8988T (cell line): ENCODE measurements at regions not wholly inside any gene's neighbourhood (a gene's known extent, or its start where the extent isn't known, plus 50 kb on each side); places are given as distances from the start of the nearest gene placed in this dataset.
"Not testable (repeated sequence)": the region's sequence is repeated elsewhere in the genome, so short reads cannot be mapped to it uniquely, and the experiment has no call there.

Source experiments
- DNase-seq: peaks from one replicate; pipeline ENCODE4 v3.0.0; 2011

DNA sequence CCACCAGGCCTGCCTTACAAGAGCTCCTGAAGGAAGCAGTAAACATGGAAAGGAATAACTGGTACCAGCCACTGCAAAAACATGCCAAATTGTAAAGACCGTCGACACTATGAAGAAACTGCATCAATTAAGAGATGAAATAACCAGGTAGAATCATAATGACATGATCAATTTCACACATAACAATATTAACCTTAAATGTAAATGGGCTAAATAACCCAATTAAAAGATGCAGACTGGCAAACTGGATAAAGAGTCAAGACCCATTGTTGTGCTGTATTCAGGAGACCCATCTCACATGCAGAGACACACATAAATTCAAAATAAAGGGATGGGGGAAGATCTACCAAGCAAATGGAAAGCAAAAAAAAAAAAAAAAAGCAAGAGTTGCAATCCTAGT is 179.0 kb upstream of the ETV3 start:
- DNase-seq, result not testable (repeated sequence)

- DNase-seq, result no peak
Measured at GRCh38 chr1:157315544-157315943, 177.3 kb upstream of the ETV3 start.

GRCh38 chr1:157314408-157314807 is 176.2 kb upstream of the ETV3 start:
- DNase-seq, result no peak

- no peak for DNase-seq
Measured at GRCh38 chr1:157313240-157313807, 175.1 kb upstream of the ETV3 start.

DNA sequence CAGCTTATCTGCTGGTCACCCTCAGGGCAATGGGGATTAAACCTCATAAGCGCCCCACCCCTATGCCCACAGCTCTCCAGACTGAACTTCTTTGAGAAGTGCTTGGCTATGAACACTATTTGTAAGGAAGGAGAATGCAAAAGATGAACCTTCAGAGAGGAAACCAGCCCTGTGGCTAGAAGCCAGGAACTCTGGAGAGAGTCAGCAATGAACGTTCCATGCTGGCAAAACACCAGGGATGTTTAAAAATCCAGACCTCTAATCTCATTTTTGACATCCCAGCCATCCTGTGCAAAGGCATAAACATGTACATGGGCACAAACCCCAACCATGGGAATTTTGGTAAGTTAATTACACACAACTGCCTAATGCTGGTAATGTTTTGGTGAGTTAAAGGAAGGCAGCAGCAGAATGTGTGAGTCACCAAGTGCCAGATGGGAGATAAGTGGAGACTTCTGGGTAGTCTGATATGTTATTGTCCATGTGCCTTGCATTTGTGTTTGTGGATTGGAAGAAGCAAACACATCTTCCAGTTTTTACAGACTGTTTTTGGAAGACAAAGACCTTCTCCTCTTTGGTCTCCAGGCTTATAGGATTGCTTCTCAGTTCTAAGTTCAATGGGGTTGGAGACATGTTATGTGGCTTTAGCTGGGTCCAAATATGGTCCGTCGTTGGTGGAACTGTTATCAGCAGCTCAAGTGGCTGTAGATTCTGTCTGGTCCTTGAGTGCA is 174.1 kb upstream of the ETV3 start:
- no peak for DNase-seq

DNA sequence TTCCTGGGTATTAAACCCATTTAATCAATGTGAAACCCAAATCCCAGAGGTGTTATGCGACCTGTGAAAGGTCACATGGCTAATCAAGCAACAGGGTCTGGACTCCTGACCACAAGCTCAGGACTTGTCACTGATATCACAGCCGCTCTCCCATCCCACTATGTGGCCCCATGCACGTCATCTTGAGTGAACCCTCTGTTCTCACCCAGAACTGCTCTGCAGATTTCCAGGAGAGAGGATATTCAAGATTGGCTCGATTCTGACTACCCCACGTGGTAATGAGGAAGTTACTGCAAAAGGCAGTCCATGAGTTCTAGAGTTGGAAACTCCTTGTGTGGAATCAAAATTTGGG is 173.5 kb upstream of the ETV3 start:
- DNase-seq, result no peak

GRCh38 chr1:157310805-157311729 is 172.9 kb upstream of the ETV3 start:
- DNase-seq, result not testable (repeated sequence)

DNA sequence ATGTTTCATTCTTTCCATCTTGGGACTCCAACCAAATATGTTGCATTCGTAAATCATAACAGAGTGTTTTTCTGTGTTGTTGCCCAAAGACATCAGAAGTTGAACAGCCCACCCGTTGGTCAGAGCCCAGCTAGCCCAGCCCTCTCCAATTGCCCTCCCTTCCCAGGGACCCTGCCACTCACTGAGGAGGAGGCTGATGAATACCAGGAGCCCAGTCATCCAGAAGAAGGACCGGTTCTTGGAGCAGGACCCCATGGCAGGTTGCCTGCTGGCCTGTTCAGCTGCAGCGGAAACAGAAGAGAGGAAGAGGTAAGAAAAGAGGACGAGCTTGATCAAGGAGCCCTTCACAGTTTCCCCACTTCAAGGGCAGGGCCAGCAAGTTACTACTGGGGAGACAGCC is 172.2 kb upstream of the ETV3 start:
- DNase-seq, result no peak

GRCh38 chr1:157307491-157307890 is 169.3 kb upstream of the ETV3 start:
- no peak for DNase-seq

DNA sequence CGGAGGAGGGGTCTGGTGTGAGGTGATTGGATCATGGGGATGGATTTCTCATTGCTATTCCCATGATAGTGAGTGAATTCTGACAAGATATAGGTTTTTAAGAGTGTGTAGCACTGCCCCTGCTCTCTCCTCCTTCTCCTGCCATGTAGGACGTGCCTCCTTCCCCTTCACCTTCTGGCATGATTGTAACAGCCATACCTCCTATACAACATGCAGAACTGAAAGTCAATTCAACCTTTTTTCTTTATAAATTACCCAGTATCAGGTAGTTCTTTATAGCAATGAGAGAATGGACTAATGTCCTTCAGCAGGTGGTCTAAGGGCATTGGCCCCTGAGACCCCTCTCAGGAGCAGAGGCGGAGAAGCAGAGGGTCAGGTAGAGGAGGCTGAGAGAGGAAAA is 168.7 kb upstream of the ETV3 start:
- no peak for DNase-seq

DNA sequence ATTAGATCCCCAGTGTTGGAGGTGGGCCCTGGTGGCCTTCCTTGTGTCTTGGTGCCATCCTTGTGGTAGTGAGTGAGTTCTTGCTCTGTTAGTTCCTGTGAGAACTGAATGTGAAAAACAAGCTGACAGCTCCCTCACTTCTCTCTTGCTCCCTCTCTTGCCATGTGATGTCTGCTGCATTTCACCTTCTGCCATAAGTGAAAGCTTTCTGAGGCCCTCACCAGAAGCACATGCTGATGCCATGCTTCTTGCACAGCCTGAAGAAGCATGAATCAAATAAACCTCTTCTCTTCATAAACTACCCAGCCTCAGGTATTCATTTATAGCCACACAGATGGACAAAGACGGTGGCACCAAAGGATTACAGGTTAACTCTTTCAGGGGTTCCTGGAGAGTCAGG is 166.1 kb upstream of the ETV3 start:
- no peak for DNase-seq

DNA sequence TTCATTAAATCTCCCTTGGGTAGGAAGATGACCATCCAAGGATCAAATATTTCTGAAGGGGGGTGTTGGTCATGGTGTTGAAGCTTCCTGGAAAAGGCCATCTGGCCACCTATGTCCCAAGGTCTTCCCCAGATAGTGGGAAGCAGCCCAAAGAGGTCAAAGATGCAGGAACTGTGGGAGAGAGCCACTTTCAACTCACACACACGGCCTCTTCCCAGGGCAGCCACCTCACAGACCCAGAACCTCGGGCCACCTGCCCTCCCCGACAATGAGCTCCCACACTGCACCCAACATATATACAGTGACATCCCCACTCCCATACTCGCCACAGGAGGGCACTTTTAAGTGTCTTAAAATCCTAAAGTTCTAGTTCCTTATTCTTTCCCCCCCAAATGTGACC is 164.5 kb upstream of the ETV3 start:
- DNase-seq, result no peak

DNA sequence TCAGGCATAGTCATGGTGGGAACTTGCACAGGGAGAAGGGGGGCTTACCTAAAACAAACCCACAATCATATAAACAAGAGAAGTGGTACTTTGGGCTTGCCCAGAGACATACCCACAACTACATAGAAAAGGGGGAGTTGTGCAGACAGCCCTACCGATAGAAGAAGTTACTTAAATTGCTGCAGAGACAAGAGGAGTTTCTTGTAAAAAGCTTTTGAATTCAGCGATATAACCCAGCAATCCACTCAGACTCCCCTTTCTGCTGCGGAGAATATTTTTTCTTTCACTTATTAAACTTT is 164.0 kb upstream of the ETV3 start:
- no peak for DNase-seq

GRCh38 chr1:157301477-157302198 is 163.4 kb upstream of the ETV3 start:
- DNase-seq, result no peak

- DNase-seq, result not testable (repeated sequence)
Measured at GRCh38 chr1:157294387-157295145, 156.4 kb upstream of the ETV3 start.

DNA sequence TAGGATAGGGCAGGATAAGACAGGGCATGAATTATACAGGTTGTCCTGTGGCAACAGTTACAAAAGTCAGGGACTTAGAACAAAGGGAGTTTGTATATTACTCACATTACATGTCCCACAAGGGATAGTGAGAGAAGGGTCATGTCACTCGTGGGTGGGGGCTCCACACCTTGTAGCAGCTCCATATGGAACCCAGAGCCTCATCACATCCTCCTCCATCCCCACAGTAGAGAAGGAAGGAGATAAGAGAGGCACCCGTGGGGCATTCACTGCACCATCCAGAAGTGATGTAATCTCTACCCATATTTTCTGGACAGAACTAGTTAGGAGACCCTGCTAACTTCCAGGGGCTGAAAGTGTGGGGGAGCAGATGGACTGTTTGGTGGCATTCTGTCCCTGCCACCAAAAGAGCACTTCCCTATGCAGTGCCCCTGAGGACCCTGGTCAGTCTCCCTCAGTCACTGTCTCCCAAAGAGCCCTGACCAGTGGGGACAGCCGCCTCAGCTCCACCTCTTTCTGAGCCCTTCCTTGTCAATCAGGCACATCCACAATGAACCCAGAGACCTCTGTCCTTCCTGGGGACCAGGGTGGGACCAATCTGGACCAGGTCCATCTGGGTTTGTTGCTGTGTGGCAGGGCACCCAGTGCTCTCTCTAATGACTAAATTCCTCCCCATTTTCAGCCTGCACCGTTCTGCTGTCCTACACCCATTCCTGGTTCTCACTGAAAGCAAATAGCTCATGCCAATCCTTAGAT is 154.8 kb upstream of the ETV3 start:
- no peak for DNase-seq

GRCh38 chr1:157292302-157292701 is 154.1 kb upstream of the ETV3 start:
- DNase-seq, result no peak

DNA sequence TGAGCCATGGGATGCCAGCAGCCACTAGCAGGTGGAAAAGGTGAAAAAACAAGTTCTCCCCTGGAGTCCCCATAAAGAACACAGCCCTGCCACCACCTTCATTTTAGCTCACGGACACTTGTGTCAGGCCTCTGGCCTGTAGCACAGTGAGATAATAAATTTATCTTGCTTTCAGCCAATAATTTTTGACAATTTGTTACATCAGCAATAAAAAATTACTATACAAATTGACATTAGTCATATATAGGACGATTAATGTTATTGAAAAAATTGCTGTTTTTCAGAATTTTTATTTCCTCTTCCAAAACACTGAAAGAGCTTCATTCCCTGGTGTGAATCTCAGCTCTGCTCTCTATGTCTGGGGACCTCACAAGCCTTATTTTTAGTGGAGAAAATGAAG is 152.9 kb upstream of the ETV3 start:
- no peak for DNase-seq

- no peak for DNase-seq
Measured at GRCh38 chr1:157289424-157290105, 151.4 kb upstream of the ETV3 start.

DNA sequence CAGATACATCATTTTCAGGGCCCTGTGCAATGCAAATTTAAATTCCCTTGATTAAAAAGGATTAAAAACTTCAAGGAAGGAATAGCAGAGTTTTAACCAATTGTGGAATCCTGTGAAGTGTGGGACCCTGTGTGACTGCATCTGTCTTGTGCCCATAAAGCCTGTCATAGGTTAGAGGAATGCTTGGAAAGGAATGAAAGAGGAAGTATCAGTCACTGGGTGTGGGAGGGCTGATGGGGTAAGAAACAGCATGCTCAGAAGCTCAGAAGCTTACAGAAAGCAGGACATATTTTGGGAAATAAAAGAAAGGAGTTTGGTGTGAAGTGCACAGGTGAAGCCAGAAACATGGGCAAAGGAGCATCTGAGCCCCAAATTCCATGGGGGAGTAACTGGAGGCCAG is 150.8 kb upstream of the ETV3 start:
- no peak for DNase-seq

GRCh38 chr1:157288492-157288891 is 150.3 kb upstream of the ETV3 start:
- no peak for DNase-seq
